GM21576 (cell line): ENCODE measurements at regions not wholly inside any gene's neighbourhood (a gene's known extent, or its start where the extent isn't known, plus 50 kb on each side); places are given as distances from the start of the nearest gene placed in this dataset.

Source experiments
- ATAC-seq: cut with Tn5 transposase; IDR thresholded peaks from one replicate; pipeline ENCODE4 v1.9.1; 2021; ENCODE audit warnings: mild to moderate bottlenecking, moderate library complexity; ENCODE audit not compliant: unreplicated experiment

GRCh38 chr21:23402929-23403520 is 2204.3 kb downstream of the MRPL39 start:
- ATAC-seq, result no peak

DNA sequence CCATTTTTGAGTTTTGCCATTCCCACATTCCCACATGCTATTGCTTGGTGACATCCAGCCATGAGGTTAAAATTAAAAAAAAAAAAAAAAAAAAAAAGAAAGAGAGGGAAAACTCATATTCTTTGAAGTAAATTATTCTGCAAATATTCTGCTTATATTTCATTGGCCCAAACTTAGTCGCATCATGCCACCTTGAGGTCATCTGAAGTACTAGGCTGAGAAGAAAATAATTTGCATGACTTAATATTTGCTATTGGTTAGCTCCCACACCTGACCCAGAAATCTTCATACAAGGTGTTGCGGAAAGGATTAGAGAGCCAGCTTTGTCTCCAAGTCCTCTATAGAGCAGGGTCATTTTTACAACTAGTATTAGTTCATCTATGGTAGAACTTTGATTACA is 2206.0 kb downstream of the MRPL39 start:
- no peak for ATAC-seq

DNA sequence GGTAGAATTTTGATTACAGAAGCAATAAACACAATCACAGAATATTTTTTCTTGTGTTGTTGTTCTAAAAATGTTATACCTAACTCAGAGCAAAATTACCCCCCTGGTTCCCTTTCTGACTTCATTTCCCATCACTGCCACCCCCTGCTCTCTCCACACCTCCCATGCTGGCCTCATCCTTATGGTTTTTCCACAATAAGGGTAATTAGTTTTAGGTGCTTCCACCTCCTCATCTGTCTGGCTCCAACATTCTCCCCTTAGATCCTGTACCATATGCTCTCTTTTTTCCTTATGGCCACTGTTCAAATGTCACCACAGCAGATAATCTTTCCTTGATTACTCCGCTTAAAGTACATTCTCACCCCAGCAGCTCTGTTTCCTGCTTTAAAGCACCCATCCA is 2208.6 kb downstream of the MRPL39 start:
- no peak for ATAC-seq

- ATAC-seq, result no peak
These were observed 2212.8 kb downstream of the MRPL39 start for GRCh38 chr21:23394458-23394857.

GRCh38 chr21:23384679-23385078 is 2222.6 kb downstream of the MRPL39 start:
- no peak for ATAC-seq

DNA sequence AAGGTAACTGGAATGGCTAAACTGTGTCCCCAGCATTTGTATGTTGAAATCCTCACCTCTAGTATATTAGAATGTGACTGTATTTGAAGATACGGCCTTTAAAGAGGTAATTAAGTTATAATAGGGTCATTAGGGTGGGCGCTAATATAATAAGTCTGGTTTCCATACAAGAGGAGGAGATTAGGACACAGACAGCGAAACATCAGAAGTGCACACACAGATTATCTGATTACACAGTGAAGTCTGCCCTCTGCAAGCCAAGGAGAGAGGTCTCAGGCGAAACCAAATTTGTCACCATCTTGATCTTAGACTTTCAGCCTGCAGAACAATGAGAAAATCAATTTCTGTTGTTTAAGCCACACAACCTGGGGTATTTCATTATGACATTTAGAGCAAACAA is 2233.1 kb downstream of the MRPL39 start:
- no peak for ATAC-seq

GRCh38 chr21:23356905-23357304 is 2250.4 kb downstream of the MRPL39 start:
- no peak for ATAC-seq

GRCh38 chr21:23316190-23316589 is 2291.1 kb downstream of the MRPL39 start:
- ATAC-seq, result no peak

GRCh38 chr21:23308741-23309140 is 2298.5 kb downstream of the MRPL39 start:
- no peak for ATAC-seq

GRCh38 chr21:23307065-23307464 is 2300.2 kb downstream of the MRPL39 start:
- ATAC-seq, result no peak

GRCh38 chr21:23292292-23292691 is 2294.1 kb downstream of the NCAM2 start:
- ATAC-seq, result no peak

- ATAC-seq, result no peak
These were observed 2283.7 kb downstream of the NCAM2 start for GRCh38 chr21:23281917-23282316.

DNA sequence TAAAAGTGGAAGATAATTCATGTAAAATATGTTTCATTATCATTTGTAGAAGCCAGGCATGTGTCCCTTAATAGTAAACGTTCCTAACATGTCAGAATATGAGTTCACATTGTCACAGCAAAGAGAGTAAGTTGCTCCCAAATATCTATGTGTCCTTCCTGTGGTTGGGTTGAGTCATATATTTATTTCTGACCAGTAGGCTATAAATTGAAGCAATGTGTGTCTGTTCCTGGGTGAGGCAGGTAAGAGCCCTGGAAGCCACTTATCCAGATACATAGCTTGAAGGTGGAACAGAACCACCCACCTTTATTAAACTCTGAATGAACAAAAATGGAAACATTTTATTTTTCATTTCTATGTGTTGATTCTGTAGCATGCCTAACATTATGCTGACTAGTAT is 2251.6 kb downstream of the NCAM2 start:
- ATAC-seq, result no peak

DNA sequence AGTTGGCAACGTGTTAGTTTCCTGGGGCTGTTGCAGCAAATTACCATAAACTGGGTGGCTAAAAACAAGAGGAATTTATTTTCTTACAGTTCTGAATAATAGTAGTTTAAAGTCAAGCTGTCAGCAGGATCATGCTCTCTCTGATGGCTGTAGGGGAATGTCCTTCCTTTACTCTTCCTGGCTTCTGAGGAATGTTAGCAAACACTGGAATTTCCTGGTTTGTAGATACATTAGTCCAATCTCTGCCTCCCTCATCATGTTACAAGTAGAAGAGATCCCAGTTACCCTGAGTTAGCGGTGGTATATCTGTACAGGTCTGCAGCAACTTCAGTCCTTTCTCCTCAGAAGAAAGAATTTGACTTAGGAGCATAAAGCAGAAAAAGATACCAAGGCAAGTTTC is 2249.1 kb downstream of the NCAM2 start:
- no peak for ATAC-seq

- ATAC-seq, result no peak
These were observed 2247.0 kb downstream of the NCAM2 start for GRCh38 chr21:23245255-23245654.

DNA sequence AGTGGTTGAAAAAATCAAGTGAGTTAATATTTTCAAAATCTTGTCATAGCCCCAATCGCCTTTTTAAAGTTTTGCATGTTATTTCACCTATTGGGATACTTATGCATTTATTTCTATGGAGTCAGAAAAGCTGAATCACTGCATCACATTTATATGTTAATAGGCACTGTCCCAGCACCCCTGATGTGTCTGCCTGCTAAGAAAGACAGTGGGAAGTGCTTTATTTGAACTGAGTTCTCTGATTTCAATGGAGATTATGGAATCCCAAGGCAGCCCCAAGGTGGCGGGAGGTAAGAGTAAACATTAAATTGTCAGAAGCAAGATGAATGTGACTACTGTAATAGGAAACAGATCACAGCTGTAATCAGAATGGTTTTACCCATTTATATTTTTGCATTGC is 2225.7 kb downstream of the NCAM2 start:
- ATAC-seq, result no peak

DNA sequence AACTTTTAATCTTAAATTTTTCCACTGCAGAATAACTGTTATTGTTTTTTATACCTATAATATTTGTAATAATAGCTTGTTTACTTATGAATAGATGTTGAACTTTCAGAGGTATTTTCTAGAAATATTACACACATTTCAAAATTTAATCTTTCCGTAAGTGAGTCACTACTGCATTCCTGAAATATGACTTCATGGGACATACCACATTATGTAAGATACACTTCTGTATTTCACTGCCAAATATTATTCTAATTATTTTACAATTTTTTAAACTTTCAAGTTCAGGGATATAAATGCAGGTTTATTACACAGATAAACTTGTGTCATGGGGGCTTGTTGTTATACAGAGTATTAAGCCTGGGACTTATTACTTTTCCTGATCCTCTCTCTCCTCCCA is 2220.5 kb downstream of the NCAM2 start:
- ATAC-seq, result no peak

DNA sequence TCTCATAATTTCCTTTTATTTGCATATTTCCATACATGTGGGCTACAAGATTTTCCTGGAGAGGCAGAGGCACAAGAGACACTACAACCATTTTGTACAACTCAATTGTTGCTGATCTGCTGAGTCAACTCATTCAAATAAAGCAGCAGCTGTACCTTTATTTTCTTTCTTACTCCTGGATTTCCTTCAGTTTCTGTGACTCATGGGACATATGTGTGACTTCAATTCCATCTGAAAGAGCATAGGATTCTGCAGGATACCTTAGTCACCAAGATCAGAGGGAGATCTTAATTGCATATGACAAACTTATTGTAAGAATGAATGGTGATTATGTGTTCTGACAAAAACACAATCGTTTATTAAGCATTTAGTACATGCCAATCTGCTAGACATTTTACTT is 2219.4 kb downstream of the NCAM2 start:
- no peak for ATAC-seq

DNA sequence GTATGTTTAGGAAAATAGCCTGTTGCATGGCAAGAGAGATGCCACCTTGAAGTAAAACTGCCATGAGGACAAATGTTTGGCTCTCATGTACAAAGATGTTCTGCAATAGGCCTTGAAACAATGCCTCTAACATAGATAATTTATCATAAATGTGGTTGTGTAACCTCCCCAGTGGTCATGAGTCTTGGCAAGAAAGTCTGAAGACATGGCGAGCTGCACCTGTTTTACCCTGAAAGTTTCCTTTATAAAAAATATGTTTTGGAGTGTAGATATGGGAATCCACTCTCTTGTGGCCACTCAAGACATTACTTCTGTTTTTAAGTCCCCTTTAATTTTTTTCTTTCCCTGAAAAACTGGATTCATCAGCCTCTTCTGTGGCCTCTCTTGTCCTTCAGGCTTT is 2217.1 kb downstream of the NCAM2 start:
- no peak for ATAC-seq
